GM19452 (cell line): ENCODE measurements at regions not wholly inside any gene's neighbourhood (a gene's known extent, or its start where the extent isn't known, plus 50 kb on each side); places are given as distances from the start of the nearest gene placed in this dataset.

Experiments used
- ATAC-seq: cut with Tn5 transposase; IDR thresholded peaks from one replicate; pipeline ENCODE4 v1.9.1; 2021; ENCODE audit not compliant: unreplicated experiment

- no peak for ATAC-seq
Observed at GRCh38 chr20:50297498-50298376, 107.1 kb downstream of the CEBPB start.

- ATAC-seq = no peak
Observed at GRCh38 chr20:50298554-50299324, 108.1 kb downstream of the CEBPB start.

GRCh38 chr20:50299325-50299629 lies 108.6 kb downstream of the CEBPB start:
- ATAC-seq = no peak

- ATAC-seq = no peak
Observed at GRCh38 chr20:50301165-50301564, 110.5 kb downstream of the CEBPB start.

- no peak for ATAC-seq
Observed at GRCh38 chr20:50301712-50302111, 111.1 kb downstream of the CEBPB start.

- ATAC-seq = no peak
Observed at GRCh38 chr20:50302341-50303057, 111.9 kb downstream of the CEBPB start.

GRCh38 chr20:50303573-50304500 lies 113.2 kb downstream of the CEBPB start:
- no peak for ATAC-seq

- no peak for ATAC-seq
Observed at GRCh38 chr20:50304501-50304856, 113.8 kb downstream of the CEBPB start.

- ATAC-seq = no peak
Observed at GRCh38 chr20:50304923-50305635, 114.4 kb downstream of the CEBPB start.

GRCh38 chr20:50305636-50306477 lies 115.2 kb downstream of the CEBPB start:
- no peak for ATAC-seq

GRCh38 chr20:50306478-50307423 lies 116.1 kb downstream of the CEBPB start:
- no peak for ATAC-seq

- ATAC-seq = no peak
Observed at GRCh38 chr20:50308166-50308512, 117.5 kb downstream of the CEBPB start.

- ATAC-seq = no peak
Observed at GRCh38 chr20:50308513-50309279, 118.1 kb downstream of the CEBPB start.

- ATAC-seq = no peak
Observed at GRCh38 chr20:50309280-50309763, 118.7 kb downstream of the CEBPB start.

GRCh38 chr20:50309764-50310672 lies 119.4 kb downstream of the CEBPB start:
- no peak for ATAC-seq

GRCh38 chr20:50310673-50311051 lies 120.0 kb downstream of the CEBPB start:
- ATAC-seq = no peak
